Neural cell (in vitro differentiated cells): ENCODE measurements at regions not wholly inside any gene's neighbourhood (a gene's known extent, or its start where the extent isn't known, plus 50 kb on each side); places are given as distances from the start of the nearest gene placed in this dataset.

Experiments
- H2AFZ ChIP-seq: fragments of 200-600, 300-800 bp; sonication (generic), shearing (Covaris generic); 2 replicates; pipeline ENCODE4 v1.6.0; 2014; ENCODE audit warnings: low read depth, mild to moderate bottlenecking, antibody characterized with exemption, low read length, moderate library complexity
- H3F3A ChIP-seq: fragments of 200-600 bp; shearing (Covaris generic); 2 replicates; pipeline ENCODE4 v1.6.1; 2016; ENCODE audit warnings: mild to moderate bottlenecking, moderate library complexity, mixed read lengths, antibody characterized with exemption, low read length; ENCODE audit not compliant: insufficient read depth, poor library complexity, severe bottlenecking
- H3K27ac ChIP-seq: fragments of 200-600, 300-800 bp; sonication (generic), shearing (Covaris generic); 2 replicates; pipeline ENCODE4 v1.5.1; 2014; ENCODE audit warnings: mild to moderate bottlenecking, low read length, moderate library complexity
- H3K27me3 ChIP-seq: fragments of 300-800, 200-600 bp; sonication (generic), shearing (Covaris generic); 2 replicates; pipeline ENCODE4 v1.6.0; 2014; ENCODE audit warnings: mild to moderate bottlenecking, low read depth, low read length, moderate library complexity; ENCODE audit not compliant: insufficient read depth
- H3K36me3 ChIP-seq: fragments of 300-800, 200-600 bp; sonication (generic), shearing (Covaris generic); 2 replicates; pipeline ENCODE4 v1.5.1; 2014; ENCODE audit warnings: mild to moderate bottlenecking, antibody characterized with exemption, low read length, moderate library complexity; ENCODE audit not compliant: insufficient read depth
- H3K4me2 ChIP-seq: fragments of 300-800, 200-600 bp; sonication (generic), shearing (Covaris generic); 2 replicates; pipeline ENCODE4 v1.6.0; 2014; ENCODE audit warnings: mild to moderate bottlenecking, low read length
- H3K4me3 ChIP-seq: fragments of 300-800, 200-600 bp; sonication (generic), shearing (Covaris generic); 2 replicates; pipeline ENCODE4 v1.5.1; 2014; ENCODE audit warnings: mild to moderate bottlenecking, low read length, moderate library complexity
- H3K79me2 ChIP-seq: fragments of 200-600 bp; shearing (Covaris generic); replicated peaks from 2 replicates; pipeline ENCODE4 v1.6.0; 2014; ENCODE audit warnings: mild to moderate bottlenecking, low read length, moderate library complexity; ENCODE audit not compliant: insufficient read depth
- H3K9ac ChIP-seq: fragments of 300-800, 200-600 bp; sonication (generic), shearing (Covaris generic); 2 replicates; pipeline ENCODE4 v1.6.1; 2016; ENCODE audit warnings: mild to moderate bottlenecking, low read length, mixed read lengths
- H3K9me2 ChIP-seq: fragments of 200-600 bp; shearing (Covaris generic); 2 replicates; pipeline ENCODE4 v1.6.1; 2016; ENCODE audit warnings: mild to moderate bottlenecking, low read length, mixed read lengths; ENCODE audit not compliant: insufficient read depth
- H3K9me3 ChIP-seq: fragments of 200-600, 300-800 bp; sonication (generic), shearing (Covaris generic); 2 replicates; pipeline ENCODE4 v1.6.1; 2016; ENCODE audit warnings: mild to moderate bottlenecking, mixed run types, low read length, moderate library complexity, mixed read lengths
- H4K20me1 ChIP-seq: fragments of 200-600 bp; shearing (Covaris generic); 2 replicates; pipeline ENCODE4 v1.6.1; 2016; ENCODE audit warnings: mild to moderate bottlenecking, mixed run types; ENCODE audit not compliant: insufficient read depth
- EP300 ChIP-seq: fragments of 450-650 bp; conservative IDR thresholded peaks from 2 replicates; pipeline ENCODE4 v1.6.1; 2014; ENCODE audit warnings: antibody characterized with exemption, mild to moderate bottlenecking, moderate library complexity; ENCODE audit not compliant: poor library complexity, severe bottlenecking
- EZH2 ChIP-seq: fragments of 200-600, 300-800 bp; shearing (Covaris generic), sonication (generic); IDR thresholded peaks from 2 replicates; pipeline ENCODE4 v1.6.1; 2014; ENCODE audit warnings: antibody characterized with exemption, low read length, borderline replicate concordance, mild to moderate bottlenecking; ENCODE audit not compliant: insufficient read depth, poor library complexity, severe bottlenecking
- MXI1 ChIP-seq: fragments of 450-650 bp; conservative IDR thresholded peaks from 2 replicates; pipeline ENCODE4 v1.6.1; 2014; ENCODE audit warnings: antibody characterized with exemption, mild to moderate bottlenecking; ENCODE audit not compliant: poor library complexity, severe bottlenecking
- POLR2AphosphoS5 ChIP-seq: IDR thresholded peaks from 2 replicates; pipeline ENCODE4 v1.6.1; 2012
- RAD21 ChIP-seq: fragments of 450-650 bp; conservative IDR thresholded peaks from 2 replicates; pipeline ENCODE4 v1.6.1; 2014; ENCODE audit warnings: antibody characterized with exemption, mild to moderate bottlenecking, moderate library complexity
- SMC3 ChIP-seq: fragments of 450-650 bp; conservative IDR thresholded peaks from 2 replicates; pipeline ENCODE4 v1.6.1; 2014; ENCODE audit warnings: antibody characterized with exemption, mild to moderate bottlenecking, moderate library complexity; ENCODE audit not compliant: poor library complexity
- TAF1 ChIP-seq: IDR thresholded peaks from 2 replicates; pipeline ENCODE4 v1.6.1; 2012; ENCODE audit warnings: low read depth
- TF ChIP-seq, protein P1 (sequence below): IDR thresholded peaks from 2 replicates; pipeline ENCODE4 v1.6.1; 2012; ENCODE audit warnings: borderline replicate concordance
- TF ChIP-seq, protein P2 (sequence below): fragments of 450-650 bp; IDR thresholded peaks from 2 replicates; pipeline ENCODE4 v1.5.1; 2014; ENCODE audit warnings: antibody characterized with exemption, mild to moderate bottlenecking, moderate library complexity; ENCODE audit not compliant: poor library complexity, severe bottlenecking

DNA sequence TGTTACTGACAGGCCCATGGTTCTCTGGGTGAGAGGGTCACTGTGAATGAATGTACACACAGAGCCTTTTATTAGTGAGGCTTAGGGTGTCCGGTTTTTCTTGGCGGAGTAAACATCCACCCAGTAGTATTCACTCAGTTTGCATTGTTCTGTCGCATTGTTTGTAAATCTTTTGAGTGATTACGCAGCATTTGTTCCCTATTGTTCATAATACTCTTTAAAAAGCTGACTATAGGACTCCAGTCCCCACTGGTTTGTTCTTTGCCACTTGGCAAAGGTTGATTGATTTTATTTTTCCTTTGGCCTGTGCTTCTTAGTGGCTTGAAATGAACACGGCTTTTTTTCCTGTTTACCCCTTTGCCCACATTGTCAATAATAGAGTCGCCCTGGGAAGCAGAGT is 130.1 kb upstream of the ESR1 start:
- no peaks in the 10 kb centered on the region for H3K79me2 ChIP-seq
- no peaks in the 10 kb centered on the region for H3K27me3 ChIP-seq
- no peaks in the 10 kb centered on the region for H3F3A ChIP-seq
- no peak overlapping the region for H3K4me3 ChIP-seq
- H3K9me2 ChIP-seq = no peaks in the 10 kb centered on the region
- H3K36me3 ChIP-seq = no peaks in the 10 kb centered on the region
- no peak for TF ChIP-seq RAD21
- TF ChIP-seq, protein P1, sequence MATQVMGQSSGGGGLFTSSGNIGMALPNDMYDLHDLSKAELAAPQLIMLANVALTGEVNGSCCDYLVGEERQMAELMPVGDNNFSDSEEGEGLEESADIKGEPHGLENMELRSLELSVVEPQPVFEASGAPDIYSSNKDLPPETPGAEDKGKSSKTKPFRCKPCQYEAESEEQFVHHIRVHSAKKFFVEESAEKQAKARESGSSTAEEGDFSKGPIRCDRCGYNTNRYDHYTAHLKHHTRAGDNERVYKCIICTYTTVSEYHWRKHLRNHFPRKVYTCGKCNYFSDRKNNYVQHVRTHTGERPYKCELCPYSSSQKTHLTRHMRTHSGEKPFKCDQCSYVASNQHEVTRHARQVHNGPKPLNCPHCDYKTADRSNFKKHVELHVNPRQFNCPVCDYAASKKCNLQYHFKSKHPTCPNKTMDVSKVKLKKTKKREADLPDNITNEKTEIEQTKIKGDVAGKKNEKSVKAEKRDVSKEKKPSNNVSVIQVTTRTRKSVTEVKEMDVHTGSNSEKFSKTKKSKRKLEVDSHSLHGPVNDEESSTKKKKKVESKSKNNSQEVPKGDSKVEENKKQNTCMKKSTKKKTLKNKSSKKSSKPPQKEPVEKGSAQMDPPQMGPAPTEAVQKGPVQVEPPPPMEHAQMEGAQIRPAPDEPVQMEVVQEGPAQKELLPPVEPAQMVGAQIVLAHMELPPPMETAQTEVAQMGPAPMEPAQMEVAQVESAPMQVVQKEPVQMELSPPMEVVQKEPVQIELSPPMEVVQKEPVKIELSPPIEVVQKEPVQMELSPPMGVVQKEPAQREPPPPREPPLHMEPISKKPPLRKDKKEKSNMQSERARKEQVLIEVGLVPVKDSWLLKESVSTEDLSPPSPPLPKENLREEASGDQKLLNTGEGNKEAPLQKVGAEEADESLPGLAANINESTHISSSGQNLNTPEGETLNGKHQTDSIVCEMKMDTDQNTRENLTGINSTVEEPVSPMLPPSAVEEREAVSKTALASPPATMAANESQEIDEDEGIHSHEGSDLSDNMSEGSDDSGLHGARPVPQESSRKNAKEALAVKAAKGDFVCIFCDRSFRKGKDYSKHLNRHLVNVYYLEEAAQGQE = no peak
- TF ChIP-seq EZH2 = no peak
- no peak for TF ChIP-seq SMC3
- no peak for TF ChIP-seq POLR2AphosphoS5
- TF ChIP-seq MXI1 = no peak
- TF ChIP-seq TAF1 = no peak
- TF ChIP-seq, protein P2, sequence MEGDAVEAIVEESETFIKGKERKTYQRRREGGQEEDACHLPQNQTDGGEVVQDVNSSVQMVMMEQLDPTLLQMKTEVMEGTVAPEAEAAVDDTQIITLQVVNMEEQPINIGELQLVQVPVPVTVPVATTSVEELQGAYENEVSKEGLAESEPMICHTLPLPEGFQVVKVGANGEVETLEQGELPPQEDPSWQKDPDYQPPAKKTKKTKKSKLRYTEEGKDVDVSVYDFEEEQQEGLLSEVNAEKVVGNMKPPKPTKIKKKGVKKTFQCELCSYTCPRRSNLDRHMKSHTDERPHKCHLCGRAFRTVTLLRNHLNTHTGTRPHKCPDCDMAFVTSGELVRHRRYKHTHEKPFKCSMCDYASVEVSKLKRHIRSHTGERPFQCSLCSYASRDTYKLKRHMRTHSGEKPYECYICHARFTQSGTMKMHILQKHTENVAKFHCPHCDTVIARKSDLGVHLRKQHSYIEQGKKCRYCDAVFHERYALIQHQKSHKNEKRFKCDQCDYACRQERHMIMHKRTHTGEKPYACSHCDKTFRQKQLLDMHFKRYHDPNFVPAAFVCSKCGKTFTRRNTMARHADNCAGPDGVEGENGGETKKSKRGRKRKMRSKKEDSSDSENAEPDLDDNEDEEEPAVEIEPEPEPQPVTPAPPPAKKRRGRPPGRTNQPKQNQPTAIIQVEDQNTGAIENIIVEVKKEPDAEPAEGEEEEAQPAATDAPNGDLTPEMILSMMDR = no peak
- no peak for TF ChIP-seq EP300
- H2AFZ ChIP-seq = no peak overlapping the region
- H4K20me1 ChIP-seq = no peaks in the 10 kb centered on the region
- no peaks in the 10 kb centered on the region for H3K9me3 ChIP-seq
- no peak overlapping the region for H3K4me2 ChIP-seq
- no peak overlapping the region for H3K9ac ChIP-seq
- H3K27ac ChIP-seq = no peak overlapping the region

DNA sequence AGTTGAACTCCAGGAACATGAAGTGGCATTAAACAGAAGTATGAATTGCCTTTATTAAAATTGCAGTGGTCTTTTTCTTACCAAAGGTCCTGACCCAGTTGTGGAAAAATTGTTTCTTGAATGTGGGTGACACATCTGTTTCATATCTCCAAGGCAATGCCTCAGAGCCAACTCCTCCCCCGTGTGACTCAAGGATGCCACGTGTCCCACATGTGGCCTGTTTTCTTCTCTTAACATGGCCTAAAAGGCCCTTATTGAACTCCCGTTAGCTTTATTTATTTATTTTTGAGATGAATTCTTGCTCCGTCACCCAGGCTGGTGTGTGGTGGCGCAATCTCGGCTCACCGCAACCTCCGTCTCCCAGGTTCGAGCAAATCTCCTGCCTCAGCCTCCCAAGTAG is 128.4 kb upstream of the ESR1 start:
- Histone ChIP-seq H3K79me2 (no peaks in the 10 kb centered on the region), H3K9ac (no peak overlapping the region), H4K20me1 (no peaks in the 10 kb centered on the region), H3F3A (no peaks in the 10 kb centered on the region), H3K4me3 (no peak overlapping the region), H3K9me2 (no peaks in the 10 kb centered on the region), H3K27ac (no peak overlapping the region), H3K36me3 (no peaks in the 10 kb centered on the region), H2AFZ (no peak overlapping the region), H3K4me2 (no peak overlapping the region), H3K9me3 (no peaks in the 10 kb centered on the region), H3K27me3 (no peaks in the 10 kb centered on the region)
- TF ChIP-seq SMC3 (no peak), TAF1 (no peak), EP300 (no peak), MXI1 (no peak), EZH2 (no peak), RAD21 (no peak), POLR2AphosphoS5 (no peak)
- TF ChIP-seq, protein P1 = no peak
- TF ChIP-seq, protein P2 = no peak
